Neural crest cell (in vitro differentiated cells): ENCODE measurements at regions not wholly inside any gene's neighbourhood (a gene's known extent, or its start where the extent isn't known, plus 50 kb on each side); places are given as distances from the start of the nearest gene placed in this dataset.
A peak's percentile ranks its signal among the peaks of the same experiment; 100 is the strongest.

Experiments
- DNase-seq: peaks from one replicate; pipeline ENCODE4 v3.0.0; 2021; ENCODE audit warnings: low read depth, mixed read lengths, low spot score
- H3K27ac Mint-ChIP-seq: one replicate; pipeline ENCODE4 v1.8.0; 2021; ENCODE audit warnings: mild to moderate bottlenecking, mixed read lengths; ENCODE audit not compliant: unreplicated experiment
- H3K27me3 Mint-ChIP-seq: 2 replicates; pipeline ENCODE4 v1.8.0; 2021; ENCODE audit warnings: low read depth, mild to moderate bottlenecking, mixed read lengths
- H3K36me3 Mint-ChIP-seq: 2 replicates; pipeline ENCODE4 v1.8.0; 2021; ENCODE audit warnings: low read depth, mild to moderate bottlenecking, mixed read lengths
- H3K4me1 Mint-ChIP-seq: 2 replicates; pipeline ENCODE4 v1.8.0; 2021; ENCODE audit warnings: mixed read lengths
- H3K4me3 Mint-ChIP-seq: one replicate; pipeline ENCODE4 v1.8.0; 2021; ENCODE audit warnings: mild to moderate bottlenecking, mixed read lengths
- H3K9me3 Mint-ChIP-seq: 2 replicates; pipeline ENCODE4 v1.8.0; 2021; ENCODE audit warnings: mixed read lengths
- TF ChIP-seq, protein P1 (sequence below): fragments of 200-600 bp; sonication (generic); conservative IDR thresholded peaks from 2 replicates; pipeline ENCODE4 v1.5.0; 2021; ENCODE audit warnings: antibody characterized with exemption, mild to moderate bottlenecking

DNA sequence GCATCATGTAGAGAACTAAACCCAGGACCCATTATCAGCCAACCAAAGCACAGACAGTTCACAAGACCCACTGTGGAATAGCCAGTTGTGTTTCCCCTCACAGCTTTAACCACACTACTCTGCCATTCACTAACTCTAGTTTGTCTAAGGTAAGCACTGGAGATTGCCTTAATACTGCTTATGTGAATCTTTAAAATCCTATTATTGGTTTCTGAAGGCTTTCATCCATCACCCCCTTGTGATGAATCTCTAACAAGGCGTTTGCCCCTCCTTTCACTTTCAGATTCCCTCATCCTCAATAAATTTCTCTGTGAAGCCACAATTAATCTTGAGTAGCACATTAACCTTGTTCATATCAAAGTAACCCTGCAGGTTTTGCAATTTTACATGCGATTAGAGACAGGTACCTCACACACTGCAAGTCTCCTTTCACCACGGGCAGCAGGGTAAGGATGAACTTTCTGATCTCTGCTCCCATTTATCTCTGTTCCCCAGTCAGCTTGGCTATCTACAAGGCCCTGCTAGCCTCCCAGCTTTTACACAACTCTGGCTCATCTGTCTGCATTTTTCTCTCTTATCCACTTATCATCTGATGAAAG lies 785.6 kb downstream of the REEP3 start:
- Mint-ChIP-seq H3K4me3 (no peak overlapping the region), H3K36me3 (no peaks in the 10 kb centered on the region), H3K27me3 (no peaks in the 10 kb centered on the region), H3K9me3 (no peaks in the 10 kb centered on the region), H3K27ac (peak overlapping the region; percentile 60), H3K4me1 (no peaks in the 10 kb centered on the region)
- DNase-seq, result no peak
- TF ChIP-seq, protein P1, sequence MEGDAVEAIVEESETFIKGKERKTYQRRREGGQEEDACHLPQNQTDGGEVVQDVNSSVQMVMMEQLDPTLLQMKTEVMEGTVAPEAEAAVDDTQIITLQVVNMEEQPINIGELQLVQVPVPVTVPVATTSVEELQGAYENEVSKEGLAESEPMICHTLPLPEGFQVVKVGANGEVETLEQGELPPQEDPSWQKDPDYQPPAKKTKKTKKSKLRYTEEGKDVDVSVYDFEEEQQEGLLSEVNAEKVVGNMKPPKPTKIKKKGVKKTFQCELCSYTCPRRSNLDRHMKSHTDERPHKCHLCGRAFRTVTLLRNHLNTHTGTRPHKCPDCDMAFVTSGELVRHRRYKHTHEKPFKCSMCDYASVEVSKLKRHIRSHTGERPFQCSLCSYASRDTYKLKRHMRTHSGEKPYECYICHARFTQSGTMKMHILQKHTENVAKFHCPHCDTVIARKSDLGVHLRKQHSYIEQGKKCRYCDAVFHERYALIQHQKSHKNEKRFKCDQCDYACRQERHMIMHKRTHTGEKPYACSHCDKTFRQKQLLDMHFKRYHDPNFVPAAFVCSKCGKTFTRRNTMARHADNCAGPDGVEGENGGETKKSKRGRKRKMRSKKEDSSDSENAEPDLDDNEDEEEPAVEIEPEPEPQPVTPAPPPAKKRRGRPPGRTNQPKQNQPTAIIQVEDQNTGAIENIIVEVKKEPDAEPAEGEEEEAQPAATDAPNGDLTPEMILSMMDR, result no peak

DNA sequence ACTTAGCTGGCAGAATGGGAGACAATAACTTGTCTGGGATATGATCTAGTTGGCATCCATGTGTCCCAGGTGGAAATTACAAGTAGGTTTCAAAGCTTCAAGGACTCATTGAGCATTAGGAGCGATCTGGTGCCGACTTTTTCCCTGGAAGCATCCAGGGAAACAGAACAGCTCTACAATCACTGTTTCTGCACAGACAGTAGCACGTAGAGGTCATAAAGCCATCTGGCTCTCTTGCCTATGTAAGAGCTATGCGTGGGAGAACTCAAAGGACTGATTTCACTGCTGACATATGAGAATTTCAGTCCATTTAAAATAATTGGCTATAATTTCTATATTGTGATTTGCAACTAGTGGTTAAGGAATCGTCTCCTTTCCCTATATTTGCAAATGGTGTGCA lies 791.7 kb downstream of the REEP3 start:
- no peak overlapping the region for H3K4me3 Mint-ChIP-seq
- TF ChIP-seq, protein P1, result no peak
- no peak overlapping the region for H3K27ac Mint-ChIP-seq
- no peaks in the 10 kb centered on the region for H3K4me1 Mint-ChIP-seq
- no peaks in the 10 kb centered on the region for H3K27me3 Mint-ChIP-seq
- no peak for DNase-seq
- H3K9me3 Mint-ChIP-seq, result peaks cover 2% of the 10 kb centered on the region
- H3K36me3 Mint-ChIP-seq, result no peaks in the 10 kb centered on the region

DNA sequence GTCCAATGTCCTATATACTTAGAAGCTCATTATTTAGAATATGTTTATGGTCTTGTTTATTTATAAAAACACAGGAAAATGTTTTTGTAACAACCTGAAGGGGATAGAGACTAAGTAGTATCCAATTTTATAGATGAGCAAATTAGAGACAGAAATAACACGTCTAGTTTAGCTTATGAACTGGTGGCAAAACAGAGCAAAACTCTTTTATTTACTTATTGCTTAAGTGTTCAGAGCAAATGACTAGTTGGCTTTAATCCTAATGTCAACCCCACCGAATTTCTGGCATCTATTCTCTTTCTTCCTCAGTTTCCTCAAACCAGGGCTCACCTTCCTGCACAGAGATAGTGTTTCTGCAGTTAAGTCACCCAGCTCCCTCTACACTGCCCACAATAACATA lies 792.8 kb downstream of the REEP3 start:
- H3K36me3 Mint-ChIP-seq, result no peaks in the 10 kb centered on the region

DNA sequence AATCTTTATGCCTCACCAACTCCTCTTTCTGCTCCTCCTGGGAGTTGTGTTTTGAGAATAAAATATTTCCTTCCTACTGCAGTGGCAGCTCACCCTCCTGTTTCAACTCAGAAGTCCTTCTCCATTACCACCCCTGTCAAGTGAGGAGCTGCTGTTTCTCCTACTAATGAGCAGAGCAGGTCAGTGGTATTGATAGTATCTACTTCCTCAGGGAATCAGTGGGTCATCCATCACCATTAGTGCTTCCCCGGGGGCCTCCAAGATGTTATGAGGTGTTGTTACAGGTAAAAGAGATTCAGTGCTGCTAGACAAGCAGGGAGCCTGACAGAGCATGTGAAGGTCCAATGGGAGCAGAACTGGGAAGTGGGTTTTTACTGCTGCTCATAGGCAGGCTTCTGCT lies 795.2 kb downstream of the REEP3 start:
- H3K27ac Mint-ChIP-seq, result no peak overlapping the region
- H3K27me3 Mint-ChIP-seq, result no peaks in the 10 kb centered on the region
- TF ChIP-seq, protein P1, result no peak
- no peak overlapping the region for H3K4me3 Mint-ChIP-seq
- DNase-seq, result no peak
- peaks cover 2% of the 10 kb centered on the region for H3K9me3 Mint-ChIP-seq
- no peaks in the 10 kb centered on the region for H3K36me3 Mint-ChIP-seq
- no peaks in the 10 kb centered on the region for H3K4me1 Mint-ChIP-seq

More for the DNA sequence above, 792.8 kb downstream of the REEP3 start:
- H3K9me3 Mint-ChIP-seq, result peaks cover 2% of the 10 kb centered on the region
- H3K27me3 Mint-ChIP-seq, result no peaks in the 10 kb centered on the region
- H3K4me3 Mint-ChIP-seq, result no peak overlapping the region
- no peak overlapping the region for H3K27ac Mint-ChIP-seq
- H3K4me1 Mint-ChIP-seq, result no peaks in the 10 kb centered on the region
- TF ChIP-seq, protein P1, result no peak
- no peak for DNase-seq

DNA sequence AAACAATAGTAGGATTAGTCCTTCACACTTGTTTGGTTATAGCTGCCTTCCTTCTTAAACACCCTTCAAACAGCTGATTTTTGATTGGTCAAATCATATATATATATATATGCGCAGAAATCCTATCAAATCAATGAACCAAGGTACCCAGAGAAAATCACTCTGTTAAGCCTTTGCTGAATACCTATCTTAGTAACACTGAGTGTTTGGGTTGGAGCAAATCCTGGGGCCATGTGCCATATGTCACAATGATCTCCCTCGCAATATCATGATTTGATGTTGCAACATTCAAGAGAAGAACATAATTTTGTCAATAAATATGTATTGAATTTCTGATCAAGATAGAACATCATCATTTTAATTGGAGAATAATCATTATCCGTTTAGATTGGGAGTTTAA lies 795.6 kb downstream of the REEP3 start:
- no peak overlapping the region for H3K4me3 Mint-ChIP-seq
- TF ChIP-seq, protein P1, result no peak
- no peak overlapping the region for H3K27ac Mint-ChIP-seq
- no peaks in the 10 kb centered on the region for H3K27me3 Mint-ChIP-seq
- H3K4me1 Mint-ChIP-seq, result no peaks in the 10 kb centered on the region
- no peak for DNase-seq
- H3K36me3 Mint-ChIP-seq, result no peaks in the 10 kb centered on the region
- peaks cover 2% of the 10 kb centered on the region for H3K9me3 Mint-ChIP-seq
